ENCODE measurements at regions not wholly inside any gene's neighbourhood (a gene's known extent, or its start where the extent isn't known, plus 50 kb on each side); places are given as distances from the start of the nearest gene placed in this dataset.
"Not testable (repeated sequence)": the region's sequence is repeated elsewhere in the genome, so short reads cannot be mapped to it uniquely, and the experiment has no call there.

DNA sequence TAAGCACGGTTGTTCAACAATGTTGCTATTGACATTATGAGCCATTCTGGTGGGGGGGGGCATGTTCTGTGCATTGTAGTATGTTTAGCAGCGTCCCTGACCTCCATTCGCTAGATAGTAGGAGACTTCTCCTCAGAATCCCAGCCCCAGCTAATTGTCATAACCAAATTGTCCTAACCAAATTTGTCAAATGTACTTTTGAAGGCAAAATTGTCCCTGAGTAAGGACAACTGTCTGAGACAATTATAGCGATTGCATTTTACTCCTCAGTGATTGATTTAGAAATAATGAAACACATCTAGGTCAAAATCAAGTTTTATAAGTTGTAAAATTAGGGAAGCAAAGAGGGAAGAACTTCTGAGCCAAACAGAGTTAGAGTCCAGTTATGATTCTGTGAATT lies 541.8 kb upstream of the CHORDC1 start:
- DNase-seq (ENCODE audit: low read depth): no peak

GRCh38 chr11:90757849-90758494 lies 535.1 kb upstream of the CHORDC1 start:
- DNase-seq (ENCODE audit: low read depth): no peak

DNA sequence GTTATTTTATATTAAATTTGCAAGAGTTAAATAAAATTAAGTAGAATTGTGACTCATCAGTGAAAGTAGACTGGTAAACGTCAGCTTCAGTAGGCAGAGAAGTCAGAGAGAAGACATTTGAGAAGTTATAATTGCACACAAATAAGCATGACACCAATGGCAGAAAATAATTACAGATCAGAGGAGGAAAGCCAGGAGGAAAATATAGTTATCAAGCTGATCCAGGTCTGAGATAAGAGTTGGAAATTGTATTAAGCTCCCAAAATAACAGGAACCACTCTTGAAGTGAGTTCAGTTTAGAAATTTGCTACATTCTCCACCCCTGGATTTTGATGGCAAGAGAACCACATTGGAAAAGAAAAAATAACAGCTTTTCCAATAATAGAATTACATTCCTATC lies 533.8 kb upstream of the CHORDC1 start:
- DNase-seq (ENCODE audit: low read depth): no peak

- no peak for DNase-seq (ENCODE audit: low read depth)
Measured at GRCh38 chr11:90753546-90753945, 530.7 kb upstream of the CHORDC1 start.

DNA sequence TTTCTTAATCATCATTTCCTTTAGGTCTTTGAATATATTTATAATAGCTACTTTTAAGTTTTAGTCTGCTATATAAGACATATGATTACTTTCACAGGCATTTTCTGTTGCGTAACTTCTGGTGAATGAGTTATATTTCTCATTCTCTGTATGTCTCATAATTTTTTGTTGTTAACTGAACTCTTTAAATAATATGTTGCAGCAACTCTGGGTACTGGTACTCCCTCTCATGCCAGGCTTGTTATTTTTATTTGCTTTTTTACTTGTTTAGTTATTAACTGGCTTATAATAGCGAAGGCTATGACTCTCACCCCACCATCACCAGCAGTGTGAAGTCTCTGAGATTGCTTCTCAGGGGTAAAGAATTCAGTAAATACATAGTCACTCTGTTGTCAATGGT lies 524.2 kb upstream of the CHORDC1 start:
- peak; percentile 90 for DNase-seq (ENCODE audit: low read depth)

DNA sequence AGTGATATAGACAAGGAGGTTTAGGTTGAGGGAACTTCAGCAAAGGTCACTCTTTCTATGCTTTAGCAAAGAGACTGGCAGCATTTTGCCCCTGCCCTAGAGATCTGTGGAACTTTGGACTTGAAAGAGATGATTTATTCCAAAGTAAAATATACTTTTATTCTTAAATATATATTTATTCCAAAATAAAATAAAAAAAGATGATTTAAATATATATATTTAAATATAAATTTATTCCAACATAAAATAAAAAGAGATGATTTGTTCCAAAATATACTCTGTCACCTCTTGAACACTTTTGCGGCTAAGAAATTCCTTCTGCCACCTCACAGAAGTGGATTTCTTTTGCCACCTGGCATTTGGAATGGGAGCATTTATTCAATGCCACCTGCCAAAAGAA lies 521.3 kb upstream of the CHORDC1 start:
- no peak for DNase-seq (ENCODE audit: low read depth)

DNA sequence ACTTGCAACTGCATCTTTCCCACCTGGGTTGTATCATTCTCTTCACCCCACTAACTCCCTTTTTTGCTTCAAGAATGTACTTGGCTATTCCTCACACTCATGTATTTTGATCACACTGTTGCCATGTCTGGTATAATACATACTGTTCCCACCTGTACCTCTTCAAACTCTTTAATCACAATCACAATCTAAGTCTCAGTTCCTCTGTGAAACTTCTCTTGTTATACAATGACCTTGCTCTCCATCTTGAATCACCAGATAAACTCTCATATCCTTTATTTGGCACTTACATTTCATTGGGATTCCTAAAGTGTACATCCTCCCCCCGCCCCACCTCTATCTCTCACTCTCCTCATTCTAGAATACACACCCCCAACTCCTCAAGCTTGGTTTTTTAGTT lies 516.0 kb upstream of the CHORDC1 start:
- no peak for DNase-seq (ENCODE audit: low read depth)

DNA sequence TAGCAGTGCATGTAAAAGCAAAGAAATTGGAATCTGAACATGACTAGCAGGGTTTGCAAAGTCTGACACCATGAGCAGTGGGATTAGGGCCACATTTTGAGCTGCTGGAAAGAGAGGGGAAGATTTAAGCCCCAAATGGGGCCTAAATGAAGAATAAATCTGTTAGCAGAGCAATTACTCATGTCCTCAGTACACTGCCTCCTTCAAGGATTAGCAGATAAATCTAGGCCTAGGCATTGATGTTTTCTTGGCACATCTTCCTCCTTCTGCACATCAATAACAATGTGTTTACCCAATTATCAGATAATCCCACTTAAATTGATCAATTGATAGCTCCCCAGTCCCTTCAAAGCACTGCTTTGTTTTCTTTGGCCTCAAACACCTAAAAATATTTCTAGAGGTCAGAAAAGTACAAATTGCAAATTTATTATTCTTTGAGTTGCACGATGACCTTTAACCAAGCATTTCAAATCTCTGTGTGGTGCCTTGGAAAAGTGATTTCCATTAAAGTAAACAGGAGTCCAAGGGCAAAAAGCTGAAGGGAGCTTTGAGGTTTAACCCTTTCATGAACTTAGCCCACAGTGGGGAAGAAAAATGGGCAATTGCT lies 514.7 kb upstream of the CHORDC1 start:
- DNase-seq (ENCODE audit: low read depth): peak; percentile 37

DNA sequence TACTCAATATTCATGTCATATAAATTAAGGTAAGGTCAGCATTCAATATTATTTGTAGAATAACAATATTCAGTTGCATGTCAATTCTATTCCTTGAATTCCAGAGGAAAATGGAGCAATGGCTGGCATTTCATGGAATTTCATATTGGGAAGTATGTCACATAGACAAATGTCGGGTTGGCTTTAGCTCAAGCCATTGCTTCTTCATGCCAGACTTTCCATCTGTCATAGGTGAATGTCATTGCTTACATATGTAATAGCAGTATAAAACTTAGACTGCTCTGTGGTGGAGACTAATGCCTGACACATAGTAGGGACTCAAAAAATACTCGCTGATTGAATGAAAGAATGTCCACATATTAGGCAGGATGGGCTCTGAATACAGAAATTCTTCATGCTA lies 509.6 kb upstream of the CHORDC1 start:
- DNase-seq (ENCODE audit: low read depth): no peak

DNA sequence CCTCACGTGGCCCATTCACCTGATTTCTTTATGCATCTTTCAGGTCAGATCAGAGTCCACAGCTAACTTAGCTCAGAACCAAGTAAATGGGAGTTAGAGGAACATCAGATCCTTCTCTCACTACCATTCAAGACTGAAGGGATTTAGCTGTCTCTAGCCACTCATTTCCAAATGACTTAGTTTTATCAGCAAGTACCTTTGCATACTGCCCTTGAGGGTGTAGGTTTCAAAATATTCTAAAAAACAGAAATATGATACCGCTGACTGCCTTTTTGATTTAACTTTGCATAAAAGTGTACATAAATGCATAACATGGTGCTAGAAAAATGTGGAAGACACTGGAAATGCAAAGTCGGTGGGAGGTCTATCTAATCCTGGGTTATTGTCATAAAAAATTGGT lies 500.6 kb upstream of the CHORDC1 start:
- no peak for DNase-seq (ENCODE audit: low read depth)

- DNase-seq (ENCODE audit: low read depth): peak; percentile 47
Measured at GRCh38 chr11:90722552-90723190, 499.8 kb upstream of the CHORDC1 start.

DNA sequence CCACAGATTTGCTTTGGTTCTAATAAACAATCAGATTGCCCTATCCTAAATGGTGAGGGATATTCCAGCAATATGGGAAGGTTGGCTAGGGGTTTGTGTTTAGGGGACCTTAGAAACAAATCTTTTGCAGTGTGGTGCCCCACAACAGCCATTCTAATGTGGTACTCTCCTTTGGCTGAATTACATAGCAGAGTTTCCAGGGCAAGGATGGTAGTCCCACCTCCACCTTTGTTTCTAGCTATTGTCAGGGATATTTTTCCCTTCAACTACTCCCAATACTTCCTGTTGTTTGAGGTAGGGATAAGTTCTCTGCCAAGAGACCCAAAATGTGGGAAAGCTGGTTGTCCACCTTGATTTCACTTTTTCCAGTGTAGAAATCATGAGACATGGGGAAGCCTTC lies 494.7 kb upstream of the CHORDC1 start:
- no peak for DNase-seq (ENCODE audit: low read depth)

GRCh38 chr11:90705661-90706060 lies 482.8 kb upstream of the CHORDC1 start:
- no peak for DNase-seq (ENCODE audit: low read depth)

DNA sequence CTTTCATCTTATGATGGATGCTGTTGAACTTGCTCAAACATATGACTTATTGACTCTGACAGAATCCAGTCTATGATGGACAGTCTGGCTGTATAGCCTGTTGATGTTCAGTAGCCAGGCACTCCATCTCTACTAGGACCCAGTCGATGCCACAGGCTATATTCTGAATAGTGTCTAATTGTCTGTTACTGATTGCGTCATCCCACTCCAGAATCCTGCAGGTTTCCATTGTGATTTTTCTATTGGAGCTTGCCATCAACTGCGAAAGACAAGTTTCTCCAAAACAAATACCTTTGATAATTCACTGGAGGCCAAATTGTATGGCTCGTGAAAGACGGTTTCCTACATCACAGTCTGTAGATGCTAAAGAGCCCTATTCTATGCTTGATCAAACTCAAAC lies 481.7 kb upstream of the CHORDC1 start:
- no peak for DNase-seq (ENCODE audit: low read depth)

DNA sequence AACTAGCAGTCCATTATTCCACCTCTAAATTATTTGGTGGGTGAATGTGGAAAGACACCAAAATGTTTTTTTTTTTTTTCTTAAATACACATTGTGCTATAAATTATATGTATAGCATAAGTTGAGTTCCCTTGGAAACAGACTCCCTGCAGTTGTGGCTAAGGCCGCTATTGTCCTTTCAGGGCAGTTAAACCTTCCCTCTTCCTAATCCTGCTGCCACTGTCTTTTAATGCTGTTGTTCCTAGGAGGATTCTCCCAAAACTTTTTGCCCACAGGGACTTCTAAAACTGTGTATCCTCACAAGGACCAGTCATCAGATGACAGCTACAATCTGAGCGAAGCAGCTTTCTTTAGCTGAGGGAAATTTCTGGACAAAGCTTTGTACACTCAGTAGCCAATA lies 478.9 kb upstream of the CHORDC1 start:
- DNase-seq (ENCODE audit: low read depth): no peak

GRCh38 chr11:90700789-90701439 lies 478.1 kb upstream of the CHORDC1 start:
- DNase-seq (ENCODE audit: low read depth): no peak

- DNase-seq (ENCODE audit: low read depth): no peak
Measured at GRCh38 chr11:90699791-90700400, 477.0 kb upstream of the CHORDC1 start.

DNA sequence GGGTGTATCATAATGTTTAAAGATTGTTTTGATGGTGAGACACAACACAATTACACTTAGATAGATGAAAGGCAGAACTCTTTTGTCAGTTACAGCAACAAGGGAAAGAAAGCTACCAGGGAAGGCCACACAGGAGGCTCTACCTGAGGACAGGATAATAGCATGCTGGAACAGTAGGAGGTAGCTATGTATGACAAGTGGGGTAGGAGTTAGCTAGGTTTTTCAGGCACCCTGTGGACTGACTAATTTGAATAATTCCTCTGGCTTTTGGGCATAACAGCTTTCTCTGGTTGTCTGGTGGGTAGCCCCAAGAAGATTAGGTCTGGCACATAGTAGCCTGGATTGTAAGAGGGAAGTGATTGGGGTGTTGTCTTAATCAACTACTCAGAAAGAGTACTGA lies 475.4 kb upstream of the CHORDC1 start:
- no peak for DNase-seq (ENCODE audit: low read depth)

- not testable (repeated sequence) for DNase-seq (ENCODE audit: low read depth)
Measured at GRCh38 chr11:90675496-90675895, 452.6 kb upstream of the CHORDC1 start.

DNA sequence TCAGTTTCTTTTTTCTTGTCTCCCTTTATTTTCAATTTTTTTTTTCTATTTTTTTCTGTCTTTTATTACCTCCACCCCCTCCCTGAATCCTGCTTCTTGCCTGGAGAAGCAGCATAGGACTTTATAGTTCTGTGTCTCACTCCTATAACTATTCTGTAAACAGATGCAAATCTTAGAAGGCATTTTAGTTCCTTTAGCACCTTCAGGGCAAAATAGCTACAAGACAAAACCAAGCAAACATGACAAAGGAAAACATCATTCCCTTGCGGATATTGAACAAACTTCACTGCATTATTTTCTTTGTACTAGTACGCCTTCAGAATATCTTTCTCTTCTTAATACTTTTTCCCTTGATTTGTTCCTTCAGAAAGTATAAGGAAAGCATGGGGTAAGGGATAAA lies 446.2 kb upstream of the CHORDC1 start:
- DNase-seq (ENCODE audit: low read depth): no peak

GRCh38 chr11:90668502-90668901 lies 445.7 kb upstream of the CHORDC1 start:
- DNase-seq (ENCODE audit: low read depth): no peak

DNA sequence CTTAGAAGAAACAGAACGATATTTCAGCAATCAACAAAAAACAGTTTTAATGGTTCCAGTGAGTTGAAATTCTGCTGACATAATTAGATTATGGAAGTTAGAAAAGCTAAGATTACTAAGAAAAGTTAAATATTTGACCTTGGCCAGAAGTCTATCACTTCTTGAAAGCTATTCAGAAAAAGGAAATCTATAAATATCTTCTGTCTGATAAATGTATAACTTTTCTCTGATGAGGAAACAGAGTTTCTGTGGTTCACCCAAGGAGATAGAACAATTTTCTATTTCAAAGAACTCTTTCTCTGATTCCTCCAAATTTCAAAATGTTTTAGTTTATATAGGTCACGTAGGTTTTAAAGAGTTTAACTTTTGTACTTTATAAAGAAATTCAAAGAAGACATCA lies 438.4 kb upstream of the CHORDC1 start:
- no peak for DNase-seq (ENCODE audit: low read depth)

GRCh38 chr11:90656171-90656570 lies 433.3 kb upstream of the CHORDC1 start:
- DNase-seq (ENCODE audit: low read depth): no peak
